ENCODE measurements at regions not wholly inside any gene's neighbourhood (a gene's known extent, or its start where the extent isn't known, plus 50 kb on each side); places are given as distances from the start of the nearest gene placed in this dataset.

DNA sequence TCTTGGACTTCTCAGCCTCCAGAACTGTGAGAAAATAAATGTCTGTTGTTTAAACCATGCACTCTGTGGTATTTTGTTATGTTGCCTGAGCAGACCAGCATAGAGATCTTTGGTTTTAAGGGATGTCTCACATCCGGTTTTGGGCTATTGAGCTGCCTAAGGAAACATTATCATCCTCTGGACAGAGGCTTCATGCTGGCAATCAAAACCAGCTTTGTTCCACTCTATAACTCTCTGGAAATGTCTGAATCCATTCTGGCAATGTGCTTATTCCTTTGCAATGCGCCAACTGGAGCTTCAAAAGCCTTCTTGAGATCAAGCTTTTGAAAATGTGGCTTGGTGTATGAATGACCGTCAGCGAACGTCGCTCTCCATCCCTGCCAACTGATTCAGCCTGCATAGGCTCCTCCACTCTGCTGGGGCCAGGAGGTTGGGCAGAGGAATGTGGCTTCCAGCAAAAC lies 183.6 kb upstream of the MGAT5 start:
- no peak overlapping the region for H3K4me3 ChIP-seq (ENCODE audit: low read depth in 1 of 2, low read length in 2 of 2)
- H3K36me3 ChIP-seq (ENCODE audit: control insufficient read depth in 1 of 2, insufficient read depth in 2 of 2, low read length in 2 of 2), result no peaks in the 10 kb centered on the region
- no peaks in the 10 kb centered on the region for H3K4me1 ChIP-seq (ENCODE audit: control insufficient read depth in 1 of 2, insufficient read depth in 2 of 2, low read length in 2 of 2)
- H3K27ac ChIP-seq (ENCODE audit: low read depth, low read length), result no peak overlapping the region
- no peak overlapping the region for H3K9ac ChIP-seq (ENCODE audit: low read depth in 1 of 2, low read length in 2 of 2)
- H3K27me3 ChIP-seq (ENCODE audit: control insufficient read depth in 1 of 2, insufficient read depth in 2 of 2, low read length in 2 of 2), result no peaks in the 10 kb centered on the region
- peaks cover 0 to 4% of the 10 kb centered on the region in 2 donors for H3K9me3 ChIP-seq (ENCODE audit: control insufficient read depth in 1 of 2, low read length in 2 of 2)

DNA sequence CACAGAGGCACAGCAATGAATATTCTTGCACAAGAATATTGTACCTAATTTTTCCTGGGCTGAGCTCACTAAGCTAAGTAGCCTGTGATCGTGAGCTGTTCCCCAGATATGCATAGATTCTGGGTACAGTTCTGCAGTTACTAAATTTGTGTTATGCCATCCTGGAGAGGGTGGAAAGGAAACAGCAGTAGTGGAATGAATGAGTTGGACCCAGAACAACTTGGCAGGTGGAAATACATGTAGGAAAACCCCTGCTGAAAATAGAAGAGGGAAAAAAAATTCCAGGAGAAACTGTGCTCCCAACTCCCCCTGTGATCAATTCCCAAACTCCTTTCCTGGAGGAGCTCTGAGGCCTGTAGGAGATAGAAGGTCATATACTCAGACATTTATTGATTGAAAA lies 181.5 kb upstream of the MGAT5 start:
- Histone ChIP-seq H3K4me1 (ENCODE audit: control insufficient read depth in 1 of 2, insufficient read depth in 2 of 2, low read length in 2 of 2) (no peaks in the 10 kb centered on the region), H3K9me3 (ENCODE audit: control insufficient read depth in 1 of 2, low read length in 2 of 2) (peaks cover 3 to 4% of the 10 kb centered on the region in 2 donors), H3K4me3 (ENCODE audit: low read depth in 1 of 2, low read length in 2 of 2) (no peak overlapping the region), H3K27ac (ENCODE audit: low read depth, low read length) (no peak overlapping the region), H3K27me3 (ENCODE audit: control insufficient read depth in 1 of 2, insufficient read depth in 2 of 2, low read length in 2 of 2) (no peaks in the 10 kb centered on the region), H3K9ac (ENCODE audit: low read depth in 1 of 2, low read length in 2 of 2) (no peak overlapping the region), H3K36me3 (ENCODE audit: control insufficient read depth in 1 of 2, insufficient read depth in 2 of 2, low read length in 2 of 2) (no peaks in the 10 kb centered on the region)

DNA sequence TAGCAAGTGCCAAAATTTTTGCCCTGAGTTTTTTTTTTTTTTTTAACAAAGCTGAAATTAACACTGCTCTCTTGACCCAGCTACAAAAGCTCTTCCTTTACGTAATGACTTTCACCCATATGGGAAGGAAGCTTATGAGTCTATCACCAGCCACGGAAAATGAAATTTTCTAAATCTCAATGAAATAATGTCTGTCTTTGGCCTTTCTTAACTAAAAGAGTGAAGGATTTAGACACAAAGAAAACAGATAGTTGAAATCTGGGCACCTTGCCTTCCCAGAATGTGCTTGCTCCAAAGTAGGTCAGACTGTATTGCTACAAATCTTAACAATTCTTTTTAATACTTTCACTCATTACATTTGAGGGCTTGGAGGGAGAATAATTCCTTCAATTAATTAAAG lies 180.8 kb upstream of the MGAT5 start:
- H3K9ac ChIP-seq (ENCODE audit: low read depth in 1 of 2, low read length in 2 of 2), result no peak overlapping the region
- H3K4me3 ChIP-seq (ENCODE audit: low read depth in 1 of 2, low read length in 2 of 2), result no peak overlapping the region
- no peaks in the 10 kb centered on the region for H3K36me3 ChIP-seq (ENCODE audit: control insufficient read depth in 1 of 2, insufficient read depth in 2 of 2, low read length in 2 of 2)
- H3K4me1 ChIP-seq (ENCODE audit: control insufficient read depth in 1 of 2, insufficient read depth in 2 of 2, low read length in 2 of 2), result no peaks in the 10 kb centered on the region
- no peaks in the 10 kb centered on the region for H3K27me3 ChIP-seq (ENCODE audit: control insufficient read depth in 1 of 2, insufficient read depth in 2 of 2, low read length in 2 of 2)
- no peak overlapping the region for H3K27ac ChIP-seq (ENCODE audit: low read depth, low read length)
- H3K9me3 ChIP-seq (ENCODE audit: control insufficient read depth in 1 of 2, low read length in 2 of 2), result peaks cover 3 to 4% of the 10 kb centered on the region in 2 donors

DNA sequence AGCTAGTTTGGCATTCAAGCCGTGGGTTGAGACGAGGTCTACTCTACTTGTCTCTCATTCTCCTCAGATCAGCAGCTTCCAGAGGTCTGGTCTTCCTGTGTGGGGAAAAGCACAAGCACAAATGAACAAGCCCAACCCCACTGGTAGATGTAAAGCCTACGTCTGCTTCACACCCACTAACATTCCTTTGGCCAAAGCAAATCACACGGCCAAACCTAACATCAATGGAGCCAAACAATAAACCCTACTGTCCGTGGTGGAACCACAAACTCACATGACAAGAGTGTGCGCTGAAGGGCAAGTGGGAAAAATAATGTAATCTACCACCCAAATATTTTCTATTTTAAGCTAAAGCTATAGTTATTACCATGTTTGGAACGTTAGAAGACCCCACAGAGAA lies 179.3 kb upstream of the MGAT5 start:
- H3K4me3 ChIP-seq (ENCODE audit: low read depth in 1 of 2, low read length in 2 of 2), result no peak overlapping the region
- H3K4me1 ChIP-seq (ENCODE audit: control insufficient read depth in 1 of 2, insufficient read depth in 2 of 2, low read length in 2 of 2), result no peaks in the 10 kb centered on the region
- H3K36me3 ChIP-seq (ENCODE audit: control insufficient read depth in 1 of 2, insufficient read depth in 2 of 2, low read length in 2 of 2), result no peaks in the 10 kb centered on the region
- no peak overlapping the region for H3K9ac ChIP-seq (ENCODE audit: low read depth in 1 of 2, low read length in 2 of 2)
- no peak overlapping the region for H3K27ac ChIP-seq (ENCODE audit: low read depth, low read length)
- H3K9me3 ChIP-seq (ENCODE audit: control insufficient read depth in 1 of 2, low read length in 2 of 2), result peaks cover 3 to 4% of the 10 kb centered on the region in 2 donors
- no peaks in the 10 kb centered on the region for H3K27me3 ChIP-seq (ENCODE audit: control insufficient read depth in 1 of 2, insufficient read depth in 2 of 2, low read length in 2 of 2)

DNA sequence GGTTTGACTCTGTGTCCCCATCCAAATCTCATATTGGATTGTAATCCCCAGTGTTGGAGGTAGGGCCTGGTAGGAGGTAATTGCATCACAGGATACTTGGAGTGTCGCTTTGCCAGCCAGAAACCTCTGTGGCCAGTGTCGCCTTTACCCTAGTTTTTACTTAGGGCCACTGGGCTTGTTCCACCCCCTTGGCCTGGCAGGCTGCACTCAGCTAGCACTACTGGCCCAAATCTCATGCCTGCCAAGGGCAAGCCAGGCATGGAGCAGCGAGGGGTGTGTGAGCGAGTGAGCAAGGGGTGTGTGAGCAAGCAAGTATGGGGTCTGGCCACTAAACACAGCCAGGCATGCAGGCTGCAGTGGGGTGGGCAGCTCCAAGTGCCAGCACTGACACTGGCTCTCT lies 178.7 kb upstream of the MGAT5 start:
- no peaks in the 10 kb centered on the region for H3K36me3 ChIP-seq (ENCODE audit: control insufficient read depth in 1 of 2, insufficient read depth in 2 of 2, low read length in 2 of 2)
- no peak overlapping the region for H3K9ac ChIP-seq (ENCODE audit: low read depth in 1 of 2, low read length in 2 of 2)
- no peaks in the 10 kb centered on the region for H3K4me1 ChIP-seq (ENCODE audit: control insufficient read depth in 1 of 2, insufficient read depth in 2 of 2, low read length in 2 of 2)
- H3K9me3 ChIP-seq (ENCODE audit: control insufficient read depth in 1 of 2, low read length in 2 of 2), result peaks cover 0 to 3% of the 10 kb centered on the region in 2 donors
- no peaks in the 10 kb centered on the region for H3K27me3 ChIP-seq (ENCODE audit: control insufficient read depth in 1 of 2, insufficient read depth in 2 of 2, low read length in 2 of 2)
- H3K4me3 ChIP-seq (ENCODE audit: low read depth in 1 of 2, low read length in 2 of 2), result no peak overlapping the region
- no peak overlapping the region for H3K27ac ChIP-seq (ENCODE audit: low read depth, low read length)

DNA sequence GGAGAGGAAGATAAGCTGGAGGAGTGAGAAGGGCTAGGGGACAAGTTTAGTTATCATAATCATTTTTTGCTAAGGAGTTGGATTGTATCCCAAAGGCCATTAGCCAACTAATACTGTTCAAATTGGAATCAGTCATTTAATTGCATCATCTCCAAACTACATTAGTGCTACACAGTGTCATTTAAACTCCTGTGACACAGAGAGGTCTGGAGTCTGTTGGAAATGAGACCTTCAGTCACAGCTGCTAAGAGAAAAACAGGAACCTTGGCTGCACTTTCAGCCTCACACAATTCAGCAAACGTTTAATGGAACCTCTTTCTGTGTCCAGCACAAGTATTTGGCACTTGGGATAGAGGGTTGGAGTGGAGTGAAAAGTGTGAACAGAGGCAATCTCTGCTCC lies 175.5 kb upstream of the MGAT5 start:
- H3K27me3 ChIP-seq (ENCODE audit: control insufficient read depth in 1 of 2, insufficient read depth in 2 of 2, low read length in 2 of 2), result no peaks in the 10 kb centered on the region
- no peak overlapping the region for H3K4me3 ChIP-seq (ENCODE audit: low read depth in 1 of 2, low read length in 2 of 2)
- no peaks in the 10 kb centered on the region for H3K36me3 ChIP-seq (ENCODE audit: control insufficient read depth in 1 of 2, insufficient read depth in 2 of 2, low read length in 2 of 2)
- no peak overlapping the region for H3K27ac ChIP-seq (ENCODE audit: low read depth, low read length)
- no peaks in the 10 kb centered on the region for H3K4me1 ChIP-seq (ENCODE audit: control insufficient read depth in 1 of 2, insufficient read depth in 2 of 2, low read length in 2 of 2)
- H3K9ac ChIP-seq (ENCODE audit: low read depth in 1 of 2, low read length in 2 of 2), result no peak overlapping the region
- peaks cover 0 to 3% of the 10 kb centered on the region in 2 donors for H3K9me3 ChIP-seq (ENCODE audit: control insufficient read depth in 1 of 2, low read length in 2 of 2)

DNA sequence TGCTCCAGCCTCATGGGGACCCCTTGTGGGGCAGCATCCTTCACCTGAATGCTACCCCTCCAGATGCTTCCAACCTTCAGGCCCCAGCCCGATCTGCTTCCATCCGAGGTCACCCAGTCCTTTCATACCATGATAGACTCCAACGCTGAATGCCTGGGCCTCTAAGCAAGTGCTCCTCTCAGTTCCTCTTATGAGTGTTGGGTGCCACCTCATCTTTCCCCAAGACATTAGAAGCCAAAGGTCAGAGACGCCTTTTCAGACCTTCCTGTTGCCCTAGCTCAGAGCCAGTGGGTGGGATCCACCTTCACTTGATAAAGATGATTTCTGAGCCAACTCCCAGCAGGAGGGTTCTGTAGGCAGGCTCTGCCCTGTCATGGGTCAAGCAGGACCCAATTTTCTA lies 174.5 kb upstream of the MGAT5 start:
- Histone ChIP-seq H3K9me3 (ENCODE audit: control insufficient read depth in 1 of 2, low read length in 2 of 2) (peaks cover 0 to 3% of the 10 kb centered on the region in 2 donors), H3K4me3 (ENCODE audit: low read depth in 1 of 2, low read length in 2 of 2) (no peak overlapping the region), H3K9ac (ENCODE audit: low read depth in 1 of 2, low read length in 2 of 2) (no peak overlapping the region), H3K27me3 (ENCODE audit: control insufficient read depth in 1 of 2, insufficient read depth in 2 of 2, low read length in 2 of 2) (no peaks in the 10 kb centered on the region), H3K27ac (ENCODE audit: low read depth, low read length) (no peak overlapping the region), H3K36me3 (ENCODE audit: control insufficient read depth in 1 of 2, insufficient read depth in 2 of 2, low read length in 2 of 2) (no peaks in the 10 kb centered on the region), H3K4me1 (ENCODE audit: control insufficient read depth in 1 of 2, insufficient read depth in 2 of 2, low read length in 2 of 2) (no peaks in the 10 kb centered on the region)

DNA sequence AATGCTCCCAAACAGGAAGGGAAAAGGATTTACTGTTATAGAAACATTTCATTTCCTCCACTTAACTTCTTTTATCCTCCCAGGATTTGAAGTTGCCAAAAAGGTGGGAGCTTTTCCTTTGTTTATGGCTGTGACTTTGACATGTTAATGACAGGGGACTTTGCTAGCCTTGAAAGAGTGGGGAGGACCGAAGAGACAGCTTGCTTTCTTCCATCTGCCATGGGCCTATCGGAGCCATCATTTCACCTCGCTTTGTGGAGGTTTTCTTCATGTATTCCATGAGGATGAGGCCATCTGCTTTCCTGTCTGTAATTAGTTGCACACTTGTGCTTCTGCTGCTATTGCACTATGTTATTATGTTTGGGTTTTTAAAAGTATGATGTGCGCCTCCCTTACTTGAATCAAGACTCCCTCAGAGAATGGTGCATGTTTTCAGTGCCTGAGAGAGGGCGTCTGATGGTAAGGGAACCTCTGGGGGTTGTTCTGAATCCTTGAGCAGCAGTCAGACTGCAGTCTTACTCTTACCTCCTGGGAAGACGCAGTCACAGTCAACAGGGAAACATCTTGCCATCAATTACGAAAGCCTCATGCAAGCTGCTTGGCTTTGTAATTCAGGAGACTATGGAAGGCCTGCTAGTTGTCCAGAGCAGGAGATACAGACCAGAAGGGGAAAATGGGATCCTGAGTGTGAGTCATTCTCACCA lies 173.3 kb upstream of the MGAT5 start:
- H3K4me3 ChIP-seq (ENCODE audit: low read depth in 1 of 2, low read length in 2 of 2), result no peak overlapping the region
- no peaks in the 10 kb centered on the region for H3K27me3 ChIP-seq (ENCODE audit: control insufficient read depth in 1 of 2, insufficient read depth in 2 of 2, low read length in 2 of 2)
- peaks cover 0 to 3% of the 10 kb centered on the region in 2 donors for H3K9me3 ChIP-seq (ENCODE audit: control insufficient read depth in 1 of 2, low read length in 2 of 2)
- no peaks in the 10 kb centered on the region for H3K4me1 ChIP-seq (ENCODE audit: control insufficient read depth in 1 of 2, insufficient read depth in 2 of 2, low read length in 2 of 2)
- H3K27ac ChIP-seq (ENCODE audit: low read depth, low read length), result no peak overlapping the region
- no peak overlapping the region for H3K9ac ChIP-seq (ENCODE audit: low read depth in 1 of 2, low read length in 2 of 2)
- no peaks in the 10 kb centered on the region for H3K36me3 ChIP-seq (ENCODE audit: control insufficient read depth in 1 of 2, insufficient read depth in 2 of 2, low read length in 2 of 2)

DNA sequence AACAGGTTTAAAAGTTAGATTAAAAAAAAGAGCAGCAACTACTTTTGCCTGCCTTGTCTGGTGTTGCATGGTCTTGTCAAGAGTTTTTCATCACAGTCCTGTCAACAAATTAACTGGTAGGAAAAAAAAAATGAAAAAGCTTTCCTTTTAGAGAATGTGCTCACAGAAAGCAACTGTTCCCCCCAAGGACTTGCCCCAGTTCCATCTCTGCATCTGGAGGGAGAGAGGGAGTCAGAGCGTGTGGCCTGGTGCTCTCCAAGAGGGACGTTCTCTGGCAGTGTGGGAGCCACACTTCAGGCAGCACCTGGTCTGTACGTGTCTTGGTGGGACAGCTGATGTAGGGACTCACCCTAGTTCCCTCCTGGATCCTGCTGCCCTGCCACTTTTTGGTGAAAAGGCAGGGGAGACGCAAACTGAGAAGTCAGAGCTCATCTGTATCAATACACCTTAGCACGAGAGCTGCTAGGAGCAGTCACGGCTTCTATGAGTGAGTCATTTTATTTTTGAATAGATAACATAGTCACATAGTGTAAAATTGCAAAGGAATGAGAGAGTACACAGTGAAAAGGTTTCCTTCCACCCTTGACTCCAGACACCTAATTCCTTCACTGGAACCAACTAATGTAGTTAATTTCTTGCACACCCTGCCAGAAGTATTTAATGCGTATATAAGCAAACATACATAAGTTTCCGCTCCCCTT lies 172.5 kb upstream of the MGAT5 start:
- no peak overlapping the region for H3K9ac ChIP-seq (ENCODE audit: low read depth in 1 of 2, low read length in 2 of 2)
- H3K4me1 ChIP-seq (ENCODE audit: control insufficient read depth in 1 of 2, insufficient read depth in 2 of 2, low read length in 2 of 2), result no peaks in the 10 kb centered on the region
- no peak overlapping the region for H3K4me3 ChIP-seq (ENCODE audit: low read depth in 1 of 2, low read length in 2 of 2)
- no peaks in the 10 kb centered on the region for H3K9me3 ChIP-seq (ENCODE audit: control insufficient read depth in 1 of 2, low read length in 2 of 2)
- H3K36me3 ChIP-seq (ENCODE audit: control insufficient read depth in 1 of 2, insufficient read depth in 2 of 2, low read length in 2 of 2), result no peaks in the 10 kb centered on the region
- no peak overlapping the region for H3K27ac ChIP-seq (ENCODE audit: low read depth, low read length)
- no peaks in the 10 kb centered on the region for H3K27me3 ChIP-seq (ENCODE audit: control insufficient read depth in 1 of 2, insufficient read depth in 2 of 2, low read length in 2 of 2)

DNA sequence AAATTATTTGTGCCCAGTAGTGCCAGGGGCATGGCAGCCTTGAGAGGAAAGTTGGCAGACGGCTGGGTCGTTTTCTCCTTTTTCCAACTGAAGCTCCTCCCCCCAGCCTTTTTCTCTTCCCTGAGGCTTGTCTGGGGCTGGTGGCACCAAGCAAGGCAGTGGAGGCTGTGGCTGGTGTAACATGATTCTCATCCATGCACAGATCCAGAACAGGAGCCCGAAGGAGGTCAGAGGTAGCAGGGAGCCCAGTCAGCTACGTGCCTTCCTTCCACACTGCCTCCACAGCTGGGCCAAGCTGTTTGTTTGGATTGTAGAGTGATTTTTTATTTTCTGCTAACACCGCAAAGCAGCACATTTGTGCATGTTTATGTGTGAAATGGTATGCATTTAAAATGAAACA lies 170.3 kb upstream of the MGAT5 start:
- H3K27me3 ChIP-seq (ENCODE audit: control insufficient read depth in 1 of 2, insufficient read depth in 2 of 2, low read length in 2 of 2), result no peaks in the 10 kb centered on the region
- peaks cover 9 to 12% of the 10 kb centered on the region in 2 donors for H3K4me1 ChIP-seq (ENCODE audit: control insufficient read depth in 1 of 2, insufficient read depth in 2 of 2, low read length in 2 of 2)
- H3K9me3 ChIP-seq (ENCODE audit: control insufficient read depth in 1 of 2, low read length in 2 of 2), result no peaks in the 10 kb centered on the region
- no peak overlapping the region for H3K27ac ChIP-seq (ENCODE audit: low read depth, low read length)
- H3K9ac ChIP-seq (ENCODE audit: low read depth in 1 of 2, low read length in 2 of 2), result no peak overlapping the region
- H3K4me3 ChIP-seq (ENCODE audit: low read depth in 1 of 2, low read length in 2 of 2), result no peak overlapping the region
- no peaks in the 10 kb centered on the region for H3K36me3 ChIP-seq (ENCODE audit: control insufficient read depth in 1 of 2, insufficient read depth in 2 of 2, low read length in 2 of 2)

Measured in duodenal mucosa (tissue), 2 donors.